OCI-LY3 (cell line): ENCODE measurements at regions not wholly inside any gene's neighbourhood (a gene's known extent, or its start where the extent isn't known, plus 50 kb on each side); places are given as distances from the start of the nearest gene placed in this dataset.

Experiments
- EZH2phosphoT487 ChIP-seq: fragments of 200-600 bp; shearing (Covaris generic); IDR thresholded peaks from 2 replicates; pipeline ENCODE4 v1.6.1; 2018; ENCODE audit warnings: antibody characterized with exemption, mixed run types, low read depth
- TF ChIP-seq, protein P1 (sequence below): fragments of 200-600, 300-600 bp; sonication (generic); IDR thresholded peaks from 2 replicates; pipeline ENCODE4 v1.5.1; 2014; ENCODE audit warnings: antibody characterized with exemption, low read length, low read depth

DNA sequence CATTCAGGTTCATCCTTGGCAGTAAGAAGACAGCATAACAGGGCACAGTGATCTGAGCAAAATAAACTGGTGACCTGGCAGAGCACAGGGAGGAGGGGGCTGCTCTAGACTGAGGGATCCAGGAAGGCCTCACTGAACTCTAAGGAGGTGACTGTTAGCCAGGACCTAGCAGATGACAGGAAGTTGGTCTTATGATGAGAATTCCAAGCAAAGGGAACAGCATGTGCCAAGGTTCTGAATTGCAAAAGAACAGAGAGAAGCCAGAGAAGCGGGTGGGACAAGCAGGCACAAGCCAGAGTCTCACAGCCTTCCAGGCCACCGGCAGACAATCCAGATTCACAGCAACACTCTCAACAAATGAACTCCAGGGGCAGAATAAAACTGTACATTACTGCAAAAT lies 152.7 kb upstream of the PTPRM start:
- TF ChIP-seq, protein P1, sequence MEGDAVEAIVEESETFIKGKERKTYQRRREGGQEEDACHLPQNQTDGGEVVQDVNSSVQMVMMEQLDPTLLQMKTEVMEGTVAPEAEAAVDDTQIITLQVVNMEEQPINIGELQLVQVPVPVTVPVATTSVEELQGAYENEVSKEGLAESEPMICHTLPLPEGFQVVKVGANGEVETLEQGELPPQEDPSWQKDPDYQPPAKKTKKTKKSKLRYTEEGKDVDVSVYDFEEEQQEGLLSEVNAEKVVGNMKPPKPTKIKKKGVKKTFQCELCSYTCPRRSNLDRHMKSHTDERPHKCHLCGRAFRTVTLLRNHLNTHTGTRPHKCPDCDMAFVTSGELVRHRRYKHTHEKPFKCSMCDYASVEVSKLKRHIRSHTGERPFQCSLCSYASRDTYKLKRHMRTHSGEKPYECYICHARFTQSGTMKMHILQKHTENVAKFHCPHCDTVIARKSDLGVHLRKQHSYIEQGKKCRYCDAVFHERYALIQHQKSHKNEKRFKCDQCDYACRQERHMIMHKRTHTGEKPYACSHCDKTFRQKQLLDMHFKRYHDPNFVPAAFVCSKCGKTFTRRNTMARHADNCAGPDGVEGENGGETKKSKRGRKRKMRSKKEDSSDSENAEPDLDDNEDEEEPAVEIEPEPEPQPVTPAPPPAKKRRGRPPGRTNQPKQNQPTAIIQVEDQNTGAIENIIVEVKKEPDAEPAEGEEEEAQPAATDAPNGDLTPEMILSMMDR: no peak
- no peak for TF ChIP-seq EZH2phosphoT487
